Upper lobe of right lung (tissue), 1 donor: ENCODE measurements at regions not wholly inside any gene's neighbourhood (a gene's known extent, or its start where the extent isn't known, plus 50 kb on each side); places are given as distances from the start of the nearest gene placed in this dataset.

ENCODE experiments used
- ATAC-seq: fragments of 200-7000 bp; cut with Tn5 transposase; one replicate; pipeline ENCODE4 v1.9.1; 2020; ENCODE audit warnings: mild to moderate bottlenecking, moderate library complexity
- DNase-seq: peaks from one replicate; pipeline ENCODE4 v3.0.0-alpha.2; 2020
- H3K27ac ChIP-seq: fragments of 200-600 bp; one replicate; pipeline ENCODE4 v1.8.0; 2022
- H3K27me3 ChIP-seq: fragments of 200-600 bp; one replicate; pipeline ENCODE4 v1.8.0; 2022; ENCODE audit warnings: mild to moderate bottlenecking
- H3K36me3 ChIP-seq: fragments of 200-600 bp; one replicate; pipeline ENCODE4 v1.8.0; 2022
- H3K4me1 ChIP-seq: fragments of 200-600 bp; one replicate; pipeline ENCODE4 v1.8.0; 2022
- H3K4me3 ChIP-seq: fragments of 200-600 bp; one replicate; pipeline ENCODE4 v1.8.0; 2022; ENCODE audit warnings: mild to moderate bottlenecking
- H3K9me3 ChIP-seq: fragments of 200-600 bp; one replicate; pipeline ENCODE4 v1.8.0; 2022
- intact Hi-C: fragments of 100-400 bp; cut with DNase I; formaldehyde crosslinking; loops from one replicate; pipeline ENCODE4 v1.11.0; 2022
- TF ChIP-seq, protein P1 (sequence below): fragments of 200-600 bp; IDR thresholded peaks from one replicate; pipeline ENCODE4 v1.8.0; 2022; ENCODE audit warnings: antibody characterized with exemption
- donor health status: DM: no; HTN: yes; CAD: no; lungs with severe emphysema.

GRCh38 chr11:44403587-44404273 lies 93.8 kb upstream of the ALX4 start:
- H3K9me3 ChIP-seq: no peaks in the 10 kb centered on the region
- H3K27me3 ChIP-seq: no peaks in the 10 kb centered on the region
- intact Hi-C loops: no loop called here
- ATAC-seq (no peak), DNase-seq (no peak)
- no peaks in the 10 kb centered on the region for H3K4me1 ChIP-seq
- no peak overlapping the region for H3K27ac ChIP-seq
- H3K4me3 ChIP-seq: no peak overlapping the region
- TF ChIP-seq, protein P1, sequence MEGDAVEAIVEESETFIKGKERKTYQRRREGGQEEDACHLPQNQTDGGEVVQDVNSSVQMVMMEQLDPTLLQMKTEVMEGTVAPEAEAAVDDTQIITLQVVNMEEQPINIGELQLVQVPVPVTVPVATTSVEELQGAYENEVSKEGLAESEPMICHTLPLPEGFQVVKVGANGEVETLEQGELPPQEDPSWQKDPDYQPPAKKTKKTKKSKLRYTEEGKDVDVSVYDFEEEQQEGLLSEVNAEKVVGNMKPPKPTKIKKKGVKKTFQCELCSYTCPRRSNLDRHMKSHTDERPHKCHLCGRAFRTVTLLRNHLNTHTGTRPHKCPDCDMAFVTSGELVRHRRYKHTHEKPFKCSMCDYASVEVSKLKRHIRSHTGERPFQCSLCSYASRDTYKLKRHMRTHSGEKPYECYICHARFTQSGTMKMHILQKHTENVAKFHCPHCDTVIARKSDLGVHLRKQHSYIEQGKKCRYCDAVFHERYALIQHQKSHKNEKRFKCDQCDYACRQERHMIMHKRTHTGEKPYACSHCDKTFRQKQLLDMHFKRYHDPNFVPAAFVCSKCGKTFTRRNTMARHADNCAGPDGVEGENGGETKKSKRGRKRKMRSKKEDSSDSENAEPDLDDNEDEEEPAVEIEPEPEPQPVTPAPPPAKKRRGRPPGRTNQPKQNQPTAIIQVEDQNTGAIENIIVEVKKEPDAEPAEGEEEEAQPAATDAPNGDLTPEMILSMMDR: no peak
- no peaks in the 10 kb centered on the region for H3K36me3 ChIP-seq

DNA sequence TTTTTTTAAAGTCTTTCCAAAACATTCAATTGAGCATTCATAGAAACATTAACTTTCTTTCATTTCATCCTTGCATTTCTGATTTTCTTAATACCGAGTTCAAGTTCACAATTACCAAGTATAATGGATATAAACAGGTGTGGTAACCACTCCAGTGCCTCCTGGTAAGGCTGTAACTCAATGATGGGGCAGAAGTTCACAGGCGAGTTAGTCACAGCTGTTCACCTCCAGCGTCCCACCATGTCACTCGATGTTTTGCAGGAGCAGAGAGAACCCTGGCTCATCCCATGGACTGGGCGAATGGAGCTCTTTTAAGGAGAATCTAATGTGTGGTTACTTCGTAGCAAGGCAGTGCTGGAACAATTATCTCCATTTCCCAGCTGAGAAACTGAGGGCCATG lies 94.4 kb upstream of the ALX4 start:
- Histone ChIP-seq H3K27ac (no peak overlapping the region), H3K36me3 (no peaks in the 10 kb centered on the region), H3K4me1 (no peaks in the 10 kb centered on the region), H3K27me3 (no peaks in the 10 kb centered on the region), H3K4me3 (no peak overlapping the region), H3K9me3 (no peaks in the 10 kb centered on the region)
- no peak for ATAC-seq
- TF ChIP-seq, protein P1: no peak
- intact Hi-C loops: no loop called here
- no peak for DNase-seq

DNA sequence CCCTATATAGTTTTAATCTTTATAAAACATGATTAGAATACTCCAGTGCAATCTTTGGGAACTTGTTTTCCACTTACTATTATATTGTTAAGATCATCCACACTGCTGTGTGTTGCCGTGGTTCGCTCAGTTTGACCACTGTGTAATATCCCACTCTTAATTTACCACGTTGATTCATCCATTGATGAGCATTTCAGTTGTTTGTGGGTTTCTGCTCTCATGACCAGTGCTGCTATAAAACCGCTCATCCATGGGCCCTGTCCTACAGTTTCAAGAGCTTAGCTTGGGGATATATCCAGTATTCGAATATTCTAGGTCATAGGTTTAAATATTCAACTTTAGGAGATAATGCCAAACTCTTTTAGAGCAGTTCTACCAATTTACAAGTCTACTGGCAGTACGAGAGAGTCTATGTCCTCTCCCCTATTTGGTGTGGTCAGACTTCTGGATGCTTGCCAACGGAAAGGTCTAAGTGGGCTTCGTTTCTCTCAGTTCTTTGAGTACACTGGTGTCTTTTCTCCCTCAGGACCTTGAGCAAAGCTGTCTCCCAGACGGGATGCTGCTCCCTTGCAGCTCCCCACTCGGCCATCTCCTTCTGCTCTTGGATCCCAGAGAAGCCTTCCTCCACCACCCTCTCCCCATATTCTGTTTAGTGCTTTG lies 94.9 kb upstream of the ALX4 start:
- TF ChIP-seq, protein P1: no peak

DNA sequence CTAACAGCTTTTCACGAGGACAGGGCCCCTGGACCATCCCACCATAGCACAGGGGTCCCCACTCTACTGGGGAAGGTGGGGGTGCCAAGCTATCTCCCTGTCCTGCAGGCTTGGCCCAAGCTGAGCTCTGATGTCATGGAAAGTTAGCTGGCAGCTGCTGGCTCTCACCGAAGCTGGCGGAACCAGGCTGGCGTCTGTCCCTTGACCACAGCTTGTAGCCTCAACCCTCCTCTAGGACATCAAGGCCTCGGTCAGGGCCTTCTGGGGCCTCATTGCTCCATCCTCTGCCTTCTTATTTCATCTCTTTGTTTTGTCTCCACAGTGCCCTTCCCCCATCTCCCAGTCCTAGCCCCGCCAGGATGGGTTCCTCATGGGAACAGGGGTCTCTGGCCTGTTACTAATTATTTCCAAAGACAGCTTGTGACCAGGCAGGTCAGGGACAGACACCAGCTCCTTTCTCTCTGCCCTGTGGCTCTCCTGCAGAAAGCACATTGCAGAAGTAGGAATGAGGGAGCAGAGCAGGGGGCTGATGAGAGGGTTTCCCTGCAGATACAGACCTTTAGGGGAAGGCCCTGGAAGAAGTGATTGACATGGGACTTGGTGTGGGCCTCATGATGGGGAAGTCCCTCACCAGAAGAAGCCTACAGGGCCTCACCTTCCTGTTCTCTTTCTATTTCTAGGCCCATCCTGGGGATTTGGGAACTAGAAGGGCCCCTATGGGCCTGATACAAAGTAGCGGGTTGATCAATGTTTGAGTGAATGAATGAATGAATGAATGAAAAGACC lies 97.5 kb upstream of the ALX4 start:
- Histone ChIP-seq H3K27ac (no peak overlapping the region), H3K9me3 (no peaks in the 10 kb centered on the region), H3K27me3 (no peaks in the 10 kb centered on the region), H3K4me1 (no peaks in the 10 kb centered on the region), H3K36me3 (no peaks in the 10 kb centered on the region), H3K4me3 (no peak overlapping the region)
- intact Hi-C loops: no loop called here
- ATAC-seq: no peak
- TF ChIP-seq, protein P1: no peak
- no peak for DNase-seq

More for the DNA sequence above, 94.9 kb upstream of the ALX4 start:
- no peaks in the 10 kb centered on the region for H3K9me3 ChIP-seq
- intact Hi-C loops: no loop called here
- H3K27me3 ChIP-seq: no peaks in the 10 kb centered on the region
- H3K4me3 ChIP-seq: no peak overlapping the region
- H3K4me1 ChIP-seq: no peaks in the 10 kb centered on the region
- no peak for ATAC-seq
- H3K36me3 ChIP-seq: no peaks in the 10 kb centered on the region
- no peak for DNase-seq
- no peak overlapping the region for H3K27ac ChIP-seq

GRCh38 chr11:44408141-44408540 lies 98.2 kb upstream of the ALX4 start:
- no peaks in the 10 kb centered on the region for H3K27me3 ChIP-seq
- no peak for ATAC-seq

More at GRCh38 chr11:44408141-44408540, 98.2 kb upstream of the ALX4 start:
- H3K36me3 ChIP-seq: no peaks in the 10 kb centered on the region
- H3K27ac ChIP-seq: no peak overlapping the region
- no peak overlapping the region for H3K4me3 ChIP-seq
- intact Hi-C loops: no loop called here
- TF ChIP-seq, protein P1: no peak
- no peaks in the 10 kb centered on the region for H3K4me1 ChIP-seq
- DNase-seq: no peak
- no peaks in the 10 kb centered on the region for H3K9me3 ChIP-seq
